Endothelial cell of umbilical vein (primary cell): ENCODE measurements at regions not wholly inside any gene's neighbourhood (a gene's known extent, or its start where the extent isn't known, plus 50 kb on each side); places are given as distances from the start of the nearest gene placed in this dataset.

Source experiments
- CTCF ChIP-seq, 2 donors: IDR thresholded peaks; 1 replicate in 1 of 2; 2 replicates in 1 of 2; pipeline ENCODE4 v1.5.1; 2011; ENCODE audit warnings: low read length in 2 of 2, mild to moderate bottlenecking in 2 of 2, moderate library complexity in 2 of 2, control low read depth in 1 of 2, inconsistent platforms in 1 of 2, low read depth in 1 of 2; ENCODE audit not compliant: insufficient read depth in 1 of 2; ENCODE audit errors: extremely low read depth in 1 of 2
- POLR2A ChIP-seq: IDR thresholded peaks from 2 replicates; pipeline ENCODE4 v1.6.1; 2012; ENCODE audit warnings: low read depth, mild to moderate bottlenecking, control low read depth, low read length

- TF ChIP-seq CTCF (IDR thresholded peaks at IDR 0.05; ENCODE audit: extremely low read depth in 1 of 2, insufficient read depth in 1 of 2, low read depth in 1 of 2, low read length in 2 of 2) (no peak), POLR2A (no peak)
Observed at GRCh38 chr15:62927836-62928235, 114.7 kb upstream of the TPM1 start.
